ENCODE measurements at regions not wholly inside any gene's neighbourhood (a gene's known extent, or its start where the extent isn't known, plus 50 kb on each side); places are given as distances from the start of the nearest gene placed in this dataset.

GRCh38 chr15:96243701-96244100 is 86.8 kb upstream of the NR2F2 start:
- Histone ChIP-seq H3K36me3 (ENCODE audit: control insufficient read depth, low read length) (no peaks in the 10 kb centered on the region), H3K9me2 (replicated peaks; ENCODE audit: control insufficient read depth, low read length) (no peaks in the 10 kb centered on the region), H3K27me3 (ENCODE audit: control insufficient read depth, low read length) (no peaks in the 10 kb centered on the region), H3K4me3 (ENCODE audit: low read length) (no peak overlapping the region), H4K20me1 (ENCODE audit: control insufficient read depth, insufficient read depth, low read depth, low read length) (no peaks in the 10 kb centered on the region), H3K27ac (ENCODE audit: low read depth, low read length) (no peak overlapping the region), H3F3A (ENCODE audit: control insufficient read depth, insufficient read depth) (no peaks in the 10 kb centered on the region), H3K4me2 (ENCODE audit: low read length) (no peak overlapping the region), H3K4me1 (ENCODE audit: control insufficient read depth, low read length) (no peaks in the 10 kb centered on the region), H3K9me3 (ENCODE audit: control insufficient read depth, insufficient read depth, low read length) (no peaks in the 10 kb centered on the region; the same call in 1 of the 2 replicates), H3K79me2 (ENCODE audit: control insufficient read depth, low read length) (no peaks in the 10 kb centered on the region)
- TF ChIP-seq EZH2phosphoT487 (IDR thresholded peaks at IDR 0.05; ENCODE audit: borderline replicate concordance, low read length): no peak
- no peak for TF ChIP-seq CTCF (IDR thresholded peaks at IDR 0.05; ENCODE audit: low read depth, low read length, poor library complexity, severe bottlenecking)

- TF ChIP-seq CTCF (IDR thresholded peaks at IDR 0.05; ENCODE audit: low read depth, low read length, poor library complexity, severe bottlenecking): no peak
- Histone ChIP-seq H3K4me2 (ENCODE audit: low read length) (no peak overlapping the region), H3K9me3 (ENCODE audit: control insufficient read depth, insufficient read depth, low read length) (no peaks in the 10 kb centered on the region; the same call in 1 of the 2 replicates), H4K20me1 (ENCODE audit: control insufficient read depth, insufficient read depth, low read depth, low read length) (no peaks in the 10 kb centered on the region), H3K27me3 (ENCODE audit: control insufficient read depth, low read length) (no peaks in the 10 kb centered on the region), H3F3A (ENCODE audit: control insufficient read depth, insufficient read depth) (no peaks in the 10 kb centered on the region), H3K36me3 (ENCODE audit: control insufficient read depth, low read length) (no peaks in the 10 kb centered on the region), H3K4me3 (ENCODE audit: low read length) (no peak overlapping the region), H3K27ac (ENCODE audit: low read depth, low read length) (no peak overlapping the region), H3K4me1 (ENCODE audit: control insufficient read depth, low read length) (no peaks in the 10 kb centered on the region), H3K9me2 (replicated peaks; ENCODE audit: control insufficient read depth, low read length) (no peaks in the 10 kb centered on the region), H3K79me2 (ENCODE audit: control insufficient read depth, low read length) (no peaks in the 10 kb centered on the region)
Observed at GRCh38 chr15:96245252-96245651, 85.2 kb upstream of the NR2F2 start.

- H3K79me2 ChIP-seq (ENCODE audit: control insufficient read depth, low read length): no peaks in the 10 kb centered on the region
- no peaks in the 10 kb centered on the region for H3K36me3 ChIP-seq (ENCODE audit: control insufficient read depth, low read length)
- no peaks in the 10 kb centered on the region for H3K27me3 ChIP-seq (ENCODE audit: control insufficient read depth, low read length)
- no peaks in the 10 kb centered on the region; the same call in 1 of the 2 replicates for H3K9me3 ChIP-seq (ENCODE audit: control insufficient read depth, insufficient read depth, low read length)
- TF ChIP-seq EZH2phosphoT487 (IDR thresholded peaks at IDR 0.05; ENCODE audit: borderline replicate concordance, low read length) (no peak), CTCF (IDR thresholded peaks at IDR 0.05; ENCODE audit: low read depth, low read length, poor library complexity, severe bottlenecking) (no peak)
- H3K4me1 ChIP-seq (ENCODE audit: control insufficient read depth, low read length): no peaks in the 10 kb centered on the region
- H3K27ac ChIP-seq (ENCODE audit: low read depth, low read length): no peak overlapping the region
- no peak overlapping the region for H3K4me3 ChIP-seq (ENCODE audit: low read length)
- no peaks in the 10 kb centered on the region for H3K9me2 ChIP-seq (replicated peaks; ENCODE audit: control insufficient read depth, low read length)
- H3F3A ChIP-seq (ENCODE audit: control insufficient read depth, insufficient read depth): no peaks in the 10 kb centered on the region
- no peaks in the 10 kb centered on the region for H4K20me1 ChIP-seq (ENCODE audit: control insufficient read depth, insufficient read depth, low read depth, low read length)
- H3K4me2 ChIP-seq (ENCODE audit: low read length): no peak overlapping the region
Observed at GRCh38 chr15:96246057-96246456, 84.4 kb upstream of the NR2F2 start.

All from DOHH2 (cell line).